ENCODE measurements at regions not wholly inside any gene's neighbourhood (a gene's known extent, or its start where the extent isn't known, plus 50 kb on each side); places are given as distances from the start of the nearest gene placed in this dataset.

DNA sequence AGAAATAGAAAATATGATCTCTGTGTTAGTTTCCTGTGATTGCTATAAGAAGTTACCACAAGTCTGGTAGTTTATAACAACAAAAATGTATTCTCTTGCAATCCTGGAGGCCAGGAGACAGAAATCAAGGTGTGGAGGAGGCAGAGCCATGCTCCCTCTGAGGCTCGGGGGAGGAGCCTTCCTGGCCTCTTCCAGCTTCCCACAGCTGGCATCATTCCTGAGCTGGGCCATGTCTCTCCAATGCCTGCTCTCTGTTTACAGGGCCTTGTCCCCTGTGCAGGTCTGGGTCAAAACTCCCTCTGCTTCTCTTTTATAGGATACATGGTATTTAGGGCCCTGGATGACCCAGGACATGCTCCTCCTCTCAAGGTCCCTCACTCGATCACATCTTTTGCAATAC lies 81.3 kb upstream of the RET start:
- TF ChIP-seq, protein P1, sequence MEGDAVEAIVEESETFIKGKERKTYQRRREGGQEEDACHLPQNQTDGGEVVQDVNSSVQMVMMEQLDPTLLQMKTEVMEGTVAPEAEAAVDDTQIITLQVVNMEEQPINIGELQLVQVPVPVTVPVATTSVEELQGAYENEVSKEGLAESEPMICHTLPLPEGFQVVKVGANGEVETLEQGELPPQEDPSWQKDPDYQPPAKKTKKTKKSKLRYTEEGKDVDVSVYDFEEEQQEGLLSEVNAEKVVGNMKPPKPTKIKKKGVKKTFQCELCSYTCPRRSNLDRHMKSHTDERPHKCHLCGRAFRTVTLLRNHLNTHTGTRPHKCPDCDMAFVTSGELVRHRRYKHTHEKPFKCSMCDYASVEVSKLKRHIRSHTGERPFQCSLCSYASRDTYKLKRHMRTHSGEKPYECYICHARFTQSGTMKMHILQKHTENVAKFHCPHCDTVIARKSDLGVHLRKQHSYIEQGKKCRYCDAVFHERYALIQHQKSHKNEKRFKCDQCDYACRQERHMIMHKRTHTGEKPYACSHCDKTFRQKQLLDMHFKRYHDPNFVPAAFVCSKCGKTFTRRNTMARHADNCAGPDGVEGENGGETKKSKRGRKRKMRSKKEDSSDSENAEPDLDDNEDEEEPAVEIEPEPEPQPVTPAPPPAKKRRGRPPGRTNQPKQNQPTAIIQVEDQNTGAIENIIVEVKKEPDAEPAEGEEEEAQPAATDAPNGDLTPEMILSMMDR (conservative IDR thresholded peaks at IDR 0.05; ENCODE audit: low read depth, low read length), result no peak
- TF ChIP-seq EZH2 (IDR thresholded peaks at IDR 0.05; ENCODE audit: borderline replicate concordance, low read depth, low read length, poor library complexity, severe bottlenecking), result no peak

Measured in A673 (cell line).